AG09319 (cell line): ENCODE measurements at regions not wholly inside any gene's neighbourhood (a gene's known extent, or its start where the extent isn't known, plus 50 kb on each side); places are given as distances from the start of the nearest gene placed in this dataset.

Experiments used
- DNase-seq: peaks from one replicate; pipeline ENCODE4 v3.0.0-alpha.2; 2010; ENCODE audit warnings: low read depth; ENCODE audit errors: extremely low read depth
- CTCF ChIP-seq: IDR thresholded peaks from 2 replicates; pipeline ENCODE4 v1.5.1; 2011; ENCODE audit warnings: low read depth, mild to moderate bottlenecking, inconsistent platforms, low read length, moderate library complexity

GRCh38 chr16:73543331-73543969 is 495.5 kb upstream of the ZFHX3 start:
- TF ChIP-seq CTCF, result no peak
- DNase-seq, result no peak

- no peak for TF ChIP-seq CTCF
- DNase-seq, result no peak
Measured at GRCh38 chr16:73542885-73543284, 495.0 kb upstream of the ZFHX3 start.

GRCh38 chr16:73537921-73538320 is 490.0 kb upstream of the ZFHX3 start:
- TF ChIP-seq CTCF, result no peak
- DNase-seq, result no peak

- TF ChIP-seq CTCF, result no peak
- no peak for DNase-seq
Measured at GRCh38 chr16:73536931-73537330, 489.0 kb upstream of the ZFHX3 start.

GRCh38 chr16:73531021-73531420 is 483.1 kb upstream of the ZFHX3 start:
- no peak for DNase-seq
- TF ChIP-seq CTCF, result no peak

- no peak for TF ChIP-seq CTCF
- DNase-seq, result no peak
Measured at GRCh38 chr16:73530529-73530928, 482.6 kb upstream of the ZFHX3 start.

GRCh38 chr16:73529303-73530012 is 481.5 kb upstream of the ZFHX3 start:
- no peak for TF ChIP-seq CTCF
- DNase-seq, result no peak
